ENCODE measurements at regions not wholly inside any gene's neighbourhood (a gene's known extent, or its start where the extent isn't known, plus 50 kb on each side); places are given as distances from the start of the nearest gene placed in this dataset.

DNA sequence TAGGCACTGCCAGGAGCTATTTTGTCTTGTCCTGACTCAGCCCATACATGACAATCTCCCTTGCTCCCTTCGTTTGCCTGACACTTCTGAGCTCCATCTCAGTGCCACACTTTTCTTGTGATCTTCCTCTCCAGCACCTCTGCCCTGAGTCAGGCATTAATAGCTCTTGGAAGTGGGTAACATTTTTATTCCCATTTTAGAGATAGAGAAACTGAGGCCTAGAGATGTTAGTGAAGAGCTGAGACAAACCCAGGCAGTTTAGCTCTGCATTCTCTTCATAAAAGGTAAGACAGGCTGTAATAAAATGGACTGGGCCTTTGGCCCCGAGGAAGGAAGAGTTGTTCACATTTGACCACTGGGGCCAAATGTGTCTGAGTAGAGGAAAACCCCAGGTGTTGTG lies 167.4 kb downstream of the DHX35 start:
- TF ChIP-seq, protein P1, sequence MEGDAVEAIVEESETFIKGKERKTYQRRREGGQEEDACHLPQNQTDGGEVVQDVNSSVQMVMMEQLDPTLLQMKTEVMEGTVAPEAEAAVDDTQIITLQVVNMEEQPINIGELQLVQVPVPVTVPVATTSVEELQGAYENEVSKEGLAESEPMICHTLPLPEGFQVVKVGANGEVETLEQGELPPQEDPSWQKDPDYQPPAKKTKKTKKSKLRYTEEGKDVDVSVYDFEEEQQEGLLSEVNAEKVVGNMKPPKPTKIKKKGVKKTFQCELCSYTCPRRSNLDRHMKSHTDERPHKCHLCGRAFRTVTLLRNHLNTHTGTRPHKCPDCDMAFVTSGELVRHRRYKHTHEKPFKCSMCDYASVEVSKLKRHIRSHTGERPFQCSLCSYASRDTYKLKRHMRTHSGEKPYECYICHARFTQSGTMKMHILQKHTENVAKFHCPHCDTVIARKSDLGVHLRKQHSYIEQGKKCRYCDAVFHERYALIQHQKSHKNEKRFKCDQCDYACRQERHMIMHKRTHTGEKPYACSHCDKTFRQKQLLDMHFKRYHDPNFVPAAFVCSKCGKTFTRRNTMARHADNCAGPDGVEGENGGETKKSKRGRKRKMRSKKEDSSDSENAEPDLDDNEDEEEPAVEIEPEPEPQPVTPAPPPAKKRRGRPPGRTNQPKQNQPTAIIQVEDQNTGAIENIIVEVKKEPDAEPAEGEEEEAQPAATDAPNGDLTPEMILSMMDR (IDR thresholded peaks at IDR 0.05): no peak
- no peak for TF ChIP-seq POLR2A (IDR thresholded peaks at IDR 0.05)

All from body of pancreas (tissue), 4 donors.